ENCODE measurements at regions not wholly inside any gene's neighbourhood (a gene's known extent, or its start where the extent isn't known, plus 50 kb on each side); places are given as distances from the start of the nearest gene placed in this dataset.

- TF ChIP-seq POLR2A (IDR thresholded peaks at IDR 0.05; ENCODE audit: low read depth, low read length) (no peak), TAF1 (IDR thresholded peaks at IDR 0.05; ENCODE audit: borderline replicate concordance, low read depth, low read length) (no peak)
These were observed 59.2 kb upstream of the ADAMTS2 start for GRCh38 chr5:179404321-179405053.
